Fibroblast of skin of right biceps (primary cell): ENCODE measurements at regions not wholly inside any gene's neighbourhood (a gene's known extent, or its start where the extent isn't known, plus 50 kb on each side); places are given as distances from the start of the nearest gene placed in this dataset.
A peak's percentile ranks its signal among the peaks of the same experiment; 100 is the strongest.

Experiments
- DNase-seq: peaks from one replicate; pipeline ENCODE4 v3.0.0-alpha.2; 2013

- no peak for DNase-seq
Observed at GRCh38 chr10:29037348-29038113, 251.3 kb upstream of the LYZL1 start.

DNA sequence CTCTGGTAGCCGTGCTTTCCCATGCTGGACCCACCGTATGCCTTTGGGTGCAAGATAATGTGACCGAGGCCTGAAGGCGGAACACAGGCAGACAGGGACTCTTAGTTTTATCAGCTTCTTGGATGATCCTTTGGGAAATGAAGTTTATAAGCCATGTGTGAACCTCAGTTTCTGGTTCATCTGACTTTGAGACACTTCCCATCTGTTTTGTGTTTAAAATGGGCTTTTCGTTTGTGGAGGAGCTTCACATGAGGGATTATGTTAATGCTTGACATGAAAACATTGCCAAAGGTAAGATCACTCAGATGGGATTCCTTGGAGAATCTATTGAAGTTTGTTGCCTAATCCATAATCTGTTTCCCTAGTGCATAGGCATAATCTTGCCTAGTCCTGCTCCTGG, 249.8 kb upstream of the LYZL1 start:
- peak; percentile 13 for DNase-seq

DNA sequence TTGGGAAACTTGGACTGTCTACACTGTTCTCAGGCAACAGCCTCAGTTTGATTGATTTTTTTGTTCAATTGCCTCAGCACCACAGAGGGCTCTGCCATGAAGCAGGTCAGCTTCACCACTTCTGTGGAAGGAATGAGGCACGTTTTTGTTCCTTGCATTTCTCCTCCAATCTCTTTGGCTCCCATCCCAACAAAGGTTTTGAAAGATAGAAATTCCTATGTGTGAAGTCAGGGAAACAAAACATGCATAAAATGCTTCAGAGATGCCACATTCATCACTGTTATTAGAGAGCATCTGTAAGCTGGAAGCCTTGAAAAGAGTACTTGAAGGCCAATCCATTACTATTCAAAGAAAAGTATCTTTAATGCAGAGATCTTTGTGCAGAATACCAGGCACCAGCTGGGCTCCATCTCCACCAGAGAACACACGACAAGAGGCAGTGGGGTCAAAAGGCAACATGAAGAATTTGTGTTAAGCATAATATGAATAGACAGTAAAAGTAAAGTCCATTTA, 249.1 kb upstream of the LYZL1 start:
- DNase-seq, result peak; percentile 97

GRCh38 chr10:29041616-29042015, 247.3 kb upstream of the LYZL1 start:
- DNase-seq, result peak; percentile 41

DNA sequence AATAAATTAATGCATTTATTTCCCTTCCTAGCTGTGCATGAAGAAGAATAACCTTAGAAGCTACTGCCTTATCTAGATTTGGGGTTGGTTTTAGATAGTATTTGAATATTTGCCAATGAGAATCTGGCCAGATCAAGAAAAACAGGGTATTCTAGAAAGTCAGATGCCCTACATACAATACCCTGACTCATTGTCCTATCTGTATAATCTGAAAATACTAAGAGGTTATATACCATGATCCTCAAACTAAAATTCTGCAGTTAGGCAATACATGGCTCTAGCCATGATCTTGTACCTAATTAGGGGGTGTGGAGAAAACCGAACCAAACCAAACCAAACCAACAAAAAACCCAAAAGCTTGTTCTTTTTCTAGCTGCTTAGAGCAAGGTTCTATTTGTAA, 240.4 kb upstream of the LYZL1 start:
- DNase-seq, result no peak

- DNase-seq, result no peak
Observed at GRCh38 chr10:29050081-29050480, 238.8 kb upstream of the LYZL1 start.

GRCh38 chr10:29055101-29055500, 233.8 kb upstream of the LYZL1 start:
- DNase-seq, result no peak

DNA sequence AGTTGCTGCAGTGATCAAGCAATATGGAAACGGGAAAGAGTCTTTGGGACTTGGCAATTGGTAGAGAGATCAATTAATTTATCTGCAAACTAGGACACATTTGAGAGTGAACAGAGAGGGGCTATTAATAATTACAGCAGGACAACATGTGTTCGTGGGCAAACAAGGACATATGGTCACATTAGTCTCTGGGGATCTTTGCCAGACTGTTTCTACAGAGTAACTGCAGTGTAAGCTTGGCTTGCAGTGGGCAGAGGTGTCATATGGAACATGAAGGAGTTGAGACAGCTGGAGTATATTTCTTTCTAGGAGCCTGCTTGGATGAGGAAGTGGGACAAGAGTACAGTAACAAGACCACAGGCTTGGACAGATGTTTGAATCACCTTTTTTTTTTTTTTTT, 232.1 kb upstream of the LYZL1 start:
- DNase-seq, result no peak

DNA sequence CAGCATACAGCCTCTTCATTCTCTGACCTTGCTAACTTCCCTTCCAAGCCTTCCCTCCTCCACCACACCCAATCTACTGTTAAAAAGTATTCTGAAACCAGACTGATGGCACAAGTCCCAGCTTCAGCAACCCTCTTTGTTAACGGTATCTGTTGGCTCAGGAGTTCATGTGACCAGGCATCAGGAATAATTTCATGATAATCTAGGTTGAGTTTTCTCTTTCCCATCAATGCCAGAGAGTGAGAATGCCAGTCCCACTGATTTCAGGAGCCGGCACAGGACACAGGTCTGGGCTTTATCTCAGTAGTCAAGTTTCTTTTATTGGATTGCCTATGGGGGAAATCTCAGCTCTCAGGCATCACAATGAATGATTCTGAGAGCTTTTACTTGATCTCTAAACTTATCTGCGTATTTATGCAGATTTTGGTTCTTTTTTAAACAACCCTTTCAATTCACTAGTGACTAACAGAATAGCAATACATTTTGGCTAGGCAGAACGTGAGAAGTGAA, 231.0 kb upstream of the LYZL1 start:
- peak; percentile 18 for DNase-seq

DNA sequence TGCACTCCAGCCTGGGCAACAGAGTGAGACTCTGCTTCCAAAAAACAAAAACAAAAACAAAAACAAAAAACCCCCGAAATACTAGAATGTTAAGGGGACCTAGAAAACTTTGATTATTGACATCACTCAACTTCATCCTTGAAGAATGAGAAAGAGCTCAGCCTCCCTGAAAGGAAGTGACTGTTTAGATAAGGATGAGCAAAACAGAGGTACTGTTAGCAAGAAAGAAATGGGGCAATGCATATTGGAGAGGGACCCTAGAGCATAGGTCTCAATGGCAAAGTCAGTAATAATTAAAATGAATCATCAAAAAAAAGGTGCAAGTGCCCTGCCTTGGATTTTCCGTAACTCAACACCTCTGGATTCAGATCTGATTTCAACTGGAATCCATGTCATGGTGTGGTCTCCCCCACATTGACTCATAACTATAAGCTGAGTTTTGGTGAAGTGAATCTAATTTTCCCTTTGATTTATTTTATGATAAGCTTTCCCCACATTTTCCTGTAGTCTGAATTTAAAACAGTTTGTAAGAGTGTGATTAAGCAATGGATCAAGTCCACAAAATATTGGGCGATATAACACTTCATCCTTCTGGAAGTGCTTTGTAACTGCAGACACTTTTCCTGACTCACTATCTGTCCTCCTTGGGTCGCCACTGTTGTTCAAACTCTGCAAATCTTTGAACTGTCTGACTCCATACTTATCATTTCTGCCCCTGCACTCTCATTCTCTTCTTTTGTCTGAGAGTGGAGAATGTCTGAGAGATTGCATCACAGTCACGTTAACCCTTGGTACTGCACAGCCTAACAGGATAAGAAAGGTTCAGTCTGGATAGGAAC, 224.8 kb upstream of the LYZL1 start:
- peak; percentile 72 for DNase-seq

GRCh38 chr10:29064680-29065079, 224.2 kb upstream of the LYZL1 start:
- DNase-seq, result peak; percentile 3

DNA sequence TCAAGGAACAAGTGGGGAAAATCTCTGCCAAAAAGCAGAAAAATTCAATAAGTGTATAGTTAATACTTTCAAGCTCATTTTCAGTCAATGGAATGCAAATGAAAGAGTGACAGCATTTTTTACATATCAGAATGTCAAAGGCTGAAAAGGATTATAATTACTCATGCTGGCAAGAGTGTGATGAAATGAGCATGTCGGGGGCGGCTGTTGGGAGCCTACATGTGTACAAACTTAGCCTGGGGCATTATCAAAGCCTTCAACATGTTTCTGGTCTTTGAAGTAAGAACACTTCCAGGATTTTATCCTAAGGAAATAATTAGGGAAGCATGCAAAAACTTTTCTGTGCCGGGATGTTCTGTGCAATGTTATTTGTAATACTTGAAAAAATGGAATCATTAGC, 221.7 kb upstream of the LYZL1 start:
- peak; percentile 32 for DNase-seq

DNA sequence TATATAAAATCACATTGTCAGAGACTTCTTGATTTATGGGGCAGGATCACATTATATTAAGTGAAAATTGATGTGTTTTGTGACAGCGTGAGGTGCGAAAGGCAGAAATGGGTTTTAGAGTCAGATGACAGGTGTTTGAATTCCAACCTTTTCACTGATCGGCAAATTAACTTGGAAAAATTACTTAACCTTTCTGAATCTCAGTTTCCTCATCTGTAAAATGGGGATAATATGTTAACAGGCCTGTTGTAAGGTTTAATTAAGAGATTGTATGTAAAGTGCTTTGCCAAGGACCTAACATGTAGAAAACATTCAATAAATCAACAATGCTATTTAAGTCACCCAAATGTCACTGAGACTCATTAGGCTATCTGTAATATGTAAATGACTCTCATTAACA, 221.2 kb upstream of the LYZL1 start:
- DNase-seq, result no peak

GRCh38 chr10:29068302-29068701, 220.6 kb upstream of the LYZL1 start:
- no peak for DNase-seq

- DNase-seq, result no peak
Observed at GRCh38 chr10:29068966-29069365, 219.9 kb upstream of the LYZL1 start.

DNA sequence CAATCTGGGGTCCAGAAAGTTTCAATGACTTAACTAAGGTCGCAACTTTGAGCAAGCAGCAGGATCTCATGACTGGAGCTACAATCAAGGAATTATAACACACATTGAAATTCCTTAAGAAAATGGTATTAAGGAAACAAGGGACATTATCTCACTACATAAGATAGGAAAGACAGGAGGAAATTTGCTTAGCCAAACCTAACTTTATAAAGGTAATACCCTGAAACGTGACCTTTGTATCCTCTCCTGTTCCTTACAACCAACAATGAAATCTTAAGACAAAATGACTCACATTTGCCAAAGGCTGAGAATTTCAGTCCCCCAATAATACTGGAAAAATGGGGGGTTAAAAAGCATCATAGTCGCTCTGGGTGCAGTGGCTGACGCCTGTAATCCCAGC, 218.9 kb upstream of the LYZL1 start:
- no peak for DNase-seq

DNA sequence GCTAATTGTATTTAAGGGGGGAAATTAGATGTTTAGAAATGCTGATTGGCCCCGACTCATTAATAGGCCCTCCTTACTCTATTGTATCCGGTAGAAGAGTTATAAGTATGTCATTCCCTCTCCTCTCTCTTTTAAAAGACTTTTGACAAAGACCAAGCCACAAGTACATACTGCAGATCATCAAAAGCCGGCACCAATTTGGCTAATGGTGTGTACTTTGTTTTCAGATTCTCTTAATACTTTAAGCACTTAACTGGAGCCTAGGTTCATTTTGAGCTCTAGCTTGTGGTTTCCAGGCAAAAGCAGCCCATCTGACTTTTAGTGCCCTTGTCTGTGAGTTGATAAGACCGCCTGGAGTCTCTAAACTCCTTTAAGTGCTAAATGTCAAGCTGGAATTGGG, 210.0 kb upstream of the LYZL1 start:
- DNase-seq, result no peak

DNA sequence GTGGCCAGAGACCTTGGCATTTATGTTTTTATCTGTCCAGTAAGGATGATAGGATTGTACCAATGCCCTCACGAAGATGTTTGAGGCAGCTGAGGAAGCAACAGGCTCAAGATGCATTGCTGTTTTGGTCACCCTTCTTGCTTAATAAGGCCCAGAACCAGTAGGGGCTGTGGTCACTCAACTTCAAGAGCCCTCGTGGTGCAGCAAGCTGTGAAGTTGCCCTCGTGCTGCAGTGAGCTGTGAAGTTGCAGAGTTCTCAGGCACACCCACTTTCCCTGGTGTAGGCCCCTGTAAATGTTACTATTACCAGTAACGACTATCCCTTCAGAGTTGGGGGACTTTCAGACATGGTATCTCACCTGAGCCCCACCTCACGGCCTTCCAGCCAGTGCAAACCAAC, 207.6 kb upstream of the LYZL1 start:
- DNase-seq, result no peak

DNA sequence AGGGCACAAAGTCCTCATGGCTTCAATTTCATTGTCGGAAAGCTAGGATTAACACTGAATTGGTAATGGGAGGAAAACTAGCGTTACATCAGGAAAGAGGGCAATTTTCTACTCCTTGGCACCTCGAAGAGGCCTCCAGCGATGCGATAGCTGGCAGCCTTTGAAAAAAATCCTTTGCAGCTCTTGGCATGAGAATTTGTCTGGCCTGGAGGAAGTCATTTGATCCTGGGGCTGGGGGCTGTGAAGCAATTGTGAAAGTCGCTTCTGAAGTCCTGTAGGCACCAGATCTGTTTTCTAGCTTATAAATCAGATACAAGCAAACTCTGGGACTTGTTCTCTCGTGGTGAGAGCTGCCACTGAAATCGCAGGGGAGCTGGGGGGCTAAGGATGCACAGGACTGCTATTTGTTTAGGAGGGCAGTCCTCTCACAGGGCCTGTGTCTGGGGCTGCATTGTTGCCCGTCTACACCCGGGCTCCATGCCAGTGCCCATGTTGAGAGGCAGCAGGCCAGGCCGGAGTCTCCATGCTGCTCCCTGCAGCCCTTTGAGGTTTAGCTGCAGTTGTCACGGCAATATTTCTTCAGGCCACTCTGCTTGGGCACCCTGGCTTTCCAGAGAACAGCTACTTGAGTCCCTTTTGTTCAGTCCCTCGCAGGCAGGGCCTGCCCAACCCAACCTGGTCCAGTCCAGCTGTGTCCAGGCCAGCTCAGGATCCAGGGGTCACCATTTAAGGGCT, 206.8 kb upstream of the LYZL1 start:
- DNase-seq, result no peak

DNA sequence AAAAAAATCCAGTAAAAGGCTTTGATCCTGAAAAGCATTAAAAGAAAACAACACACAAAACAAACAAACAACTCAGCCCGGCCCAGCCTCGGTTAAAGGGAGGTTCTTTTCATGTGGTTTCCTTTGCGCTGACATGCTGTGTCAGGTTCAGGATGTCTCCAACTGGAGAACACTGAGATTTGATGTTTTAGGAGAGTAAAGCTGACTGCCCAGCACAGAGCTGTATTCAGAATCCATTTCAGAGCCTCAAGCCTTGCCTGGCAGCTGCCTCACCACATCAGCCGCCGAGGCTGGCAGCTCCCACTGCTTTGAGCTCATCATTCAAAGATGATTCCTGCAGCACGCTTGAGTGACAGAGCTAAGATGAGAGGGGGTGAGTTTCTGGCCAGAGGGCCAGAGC, 205.8 kb upstream of the LYZL1 start:
- no peak for DNase-seq

DNA sequence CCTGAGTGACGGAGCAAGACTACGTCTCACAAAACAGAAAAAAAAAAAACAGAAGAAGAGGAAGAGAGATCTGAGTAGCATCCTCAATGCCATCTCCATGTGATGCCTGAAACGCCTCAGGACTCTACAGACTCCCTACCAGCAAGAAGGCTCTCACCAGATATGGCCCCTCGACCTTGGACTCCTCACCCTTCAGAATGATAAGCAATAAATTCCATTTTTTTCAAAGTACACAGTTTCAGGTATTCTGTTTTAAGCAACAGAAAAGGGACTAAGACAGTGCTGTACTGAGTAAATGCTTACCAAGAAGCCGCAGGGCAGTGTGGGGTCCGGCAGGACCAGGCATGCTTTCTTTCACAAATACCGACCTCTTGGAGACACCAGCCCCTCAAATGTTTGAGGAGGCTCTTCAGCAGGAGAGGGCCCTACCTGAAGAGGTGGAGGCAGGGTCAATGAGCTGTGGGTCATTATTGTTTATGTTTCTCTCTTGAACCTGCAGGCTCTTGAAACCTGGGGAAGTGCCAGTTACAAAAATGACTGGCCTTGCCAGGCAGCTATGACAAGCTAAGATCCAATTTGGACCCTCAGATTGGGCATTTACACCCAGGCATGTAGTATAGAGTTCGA, 204.1 kb upstream of the LYZL1 start:
- no peak for DNase-seq

DNA sequence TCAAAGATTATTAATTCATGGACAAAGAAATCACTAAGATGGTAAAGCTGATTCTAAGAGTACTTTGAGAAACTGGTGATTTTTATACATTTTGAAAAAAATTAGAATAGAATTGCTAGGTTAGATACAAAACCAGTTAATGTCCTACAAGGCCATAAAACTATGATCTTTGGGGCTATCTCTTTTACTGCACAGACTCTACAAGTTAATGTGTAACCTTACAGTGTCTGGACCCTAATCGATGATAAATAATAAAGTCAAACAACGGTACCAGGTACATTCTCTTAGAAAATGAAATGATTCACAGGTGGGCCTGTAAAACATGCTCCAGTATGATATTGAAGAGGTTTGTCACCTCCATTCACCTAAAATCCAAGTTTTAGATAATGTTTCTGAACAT, 199.8 kb upstream of the LYZL1 start:
- DNase-seq, result no peak

DNA sequence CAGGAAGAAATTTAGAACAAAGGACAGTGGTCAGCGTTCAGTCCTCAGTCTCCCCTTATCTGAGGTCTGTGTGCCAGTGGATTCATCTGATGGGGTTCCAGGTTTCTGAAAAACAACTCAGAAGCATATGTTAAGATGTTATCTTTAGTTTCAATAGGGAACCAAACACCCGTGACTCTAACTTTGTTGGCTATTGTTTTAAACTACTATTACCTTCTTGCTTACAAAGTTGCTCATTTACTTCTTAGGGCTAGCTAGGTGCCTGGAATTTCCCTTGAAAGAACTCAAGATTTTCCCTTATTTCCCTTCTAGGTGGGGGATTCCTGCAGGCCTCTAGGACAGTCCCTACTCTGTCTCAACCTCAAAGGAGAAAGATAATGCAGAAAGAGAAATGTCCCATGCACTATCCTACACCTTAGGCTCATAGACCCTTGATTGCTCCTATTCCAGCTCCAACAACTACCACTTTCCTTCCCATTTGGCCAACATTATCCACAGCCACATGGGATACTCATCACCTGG, 192.5 kb upstream of the LYZL1 start:
- DNase-seq, result no peak
